ENCODE measurements at regions not wholly inside any gene's neighbourhood (a gene's known extent, or its start where the extent isn't known, plus 50 kb on each side); places are given as distances from the start of the nearest gene placed in this dataset.
"Not testable (repeated sequence)": the region's sequence is repeated elsewhere in the genome, so short reads cannot be mapped to it uniquely, and the experiment has no call there.

DNA sequence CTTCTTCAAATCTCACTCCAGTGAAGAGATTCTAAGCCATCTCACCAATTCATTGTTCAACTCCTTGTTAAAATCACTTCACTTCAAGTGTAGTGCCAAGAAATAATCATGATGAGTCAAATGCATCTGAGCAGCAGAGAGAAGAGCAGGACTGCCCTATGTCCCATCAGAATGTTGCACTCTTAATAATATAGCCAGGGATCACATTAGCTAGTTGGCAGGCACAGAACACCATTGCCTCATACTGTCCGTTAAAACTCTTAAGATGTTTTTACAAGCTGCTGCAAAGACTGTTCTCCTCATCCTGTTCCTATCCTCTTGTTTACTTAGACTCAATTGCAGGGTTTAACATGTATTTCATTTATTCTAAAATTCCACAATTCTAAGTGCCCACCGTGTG, 432.9 kb downstream of the PLPP3 start:
- no peak for DNase-seq

- no peak for DNase-seq
These were observed 433.8 kb downstream of the PLPP3 start for GRCh38 chr1:56145581-56145980.

DNA sequence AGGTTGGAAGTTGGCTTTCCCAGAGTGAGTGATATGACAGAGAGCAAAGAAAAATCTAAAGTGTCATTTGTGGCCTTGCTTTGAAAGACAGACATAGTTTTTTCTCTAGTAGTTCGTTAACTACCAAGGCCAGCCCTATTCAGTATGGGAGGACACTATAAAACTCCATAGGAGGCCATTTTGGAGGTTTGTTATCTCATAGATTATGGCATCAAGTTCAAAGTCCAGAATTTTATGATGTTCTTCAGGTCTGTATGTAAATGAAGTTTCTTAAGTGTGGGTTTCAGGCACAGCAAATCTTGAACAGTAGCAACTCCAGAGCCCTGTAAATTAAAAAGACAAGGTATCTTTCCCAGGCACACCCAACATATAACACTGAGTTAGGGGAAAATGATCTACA, 437.1 kb downstream of the PLPP3 start:
- no peak for DNase-seq

GRCh38 chr1:56139836-56140235, 439.5 kb downstream of the PLPP3 start:
- no peak for DNase-seq

DNA sequence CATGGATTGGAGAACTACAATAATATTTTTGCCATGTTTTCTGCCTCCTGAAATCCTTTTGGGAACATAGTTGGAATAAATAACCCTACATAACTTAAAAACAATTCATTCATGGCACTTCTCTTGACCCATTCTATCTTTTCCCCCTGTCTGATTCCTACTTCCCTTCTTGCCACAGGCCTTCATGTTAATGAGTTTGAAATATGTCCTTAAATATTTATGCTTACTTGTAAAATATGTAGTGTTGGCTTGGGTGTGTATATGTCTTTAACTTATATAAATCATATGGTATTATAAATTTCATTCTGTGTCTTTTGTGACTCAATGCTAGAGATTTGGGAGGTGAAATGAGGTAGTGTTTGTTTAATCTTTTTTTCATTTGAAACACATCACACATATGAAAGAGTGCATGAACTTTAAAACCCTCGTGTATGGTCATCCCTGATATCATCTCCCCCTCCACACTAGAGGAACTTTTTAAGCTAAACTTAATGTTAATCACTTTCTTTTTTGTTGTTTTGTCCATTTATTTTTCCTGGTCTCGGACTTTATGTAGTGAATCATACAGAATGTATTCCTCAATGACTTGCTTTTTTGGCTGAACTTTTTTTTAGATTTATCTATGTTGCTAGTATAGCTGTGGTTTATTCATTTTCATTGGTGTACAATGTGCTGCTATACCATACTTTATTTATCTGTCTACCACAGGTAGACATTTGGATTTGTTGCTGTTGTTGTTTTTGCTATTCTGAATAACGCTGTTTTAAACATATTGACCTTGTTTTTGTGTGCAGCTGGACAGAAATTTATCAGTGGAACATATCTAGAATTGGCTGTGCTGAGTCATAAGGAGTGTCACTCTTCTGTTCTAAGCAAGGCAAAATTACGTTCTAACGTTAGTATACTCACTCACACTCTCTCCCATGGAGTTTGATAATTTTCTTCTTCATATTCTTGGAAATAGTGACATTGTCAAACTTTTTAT, 441.6 kb downstream of the PLPP3 start:
- no peak for DNase-seq

DNA sequence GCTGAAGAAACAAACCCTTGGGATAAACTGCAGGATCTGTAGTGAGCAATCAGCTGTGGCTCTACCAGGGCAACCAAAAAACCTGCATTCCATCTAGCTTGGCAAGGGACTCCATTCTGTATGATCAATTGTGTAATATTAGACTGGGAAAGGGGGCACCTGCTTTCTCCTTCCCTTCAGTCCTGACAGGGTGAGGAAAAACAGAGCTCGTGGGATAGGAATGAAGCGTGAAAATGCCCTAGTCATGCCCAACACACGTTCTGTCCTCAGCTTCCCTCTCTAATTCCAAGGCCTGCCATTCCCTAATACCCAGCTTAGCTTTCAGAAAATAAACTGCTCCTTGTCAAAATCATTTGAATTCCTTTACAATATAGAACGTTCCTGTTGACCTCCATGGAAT, 442.3 kb downstream of the PLPP3 start:
- DNase-seq = no peak

GRCh38 chr1:56135864-56136147, 443.6 kb downstream of the PLPP3 start:
- DNase-seq = no peak

GRCh38 chr1:56135069-56135863, 444.1 kb downstream of the PLPP3 start:
- no peak for DNase-seq

DNA sequence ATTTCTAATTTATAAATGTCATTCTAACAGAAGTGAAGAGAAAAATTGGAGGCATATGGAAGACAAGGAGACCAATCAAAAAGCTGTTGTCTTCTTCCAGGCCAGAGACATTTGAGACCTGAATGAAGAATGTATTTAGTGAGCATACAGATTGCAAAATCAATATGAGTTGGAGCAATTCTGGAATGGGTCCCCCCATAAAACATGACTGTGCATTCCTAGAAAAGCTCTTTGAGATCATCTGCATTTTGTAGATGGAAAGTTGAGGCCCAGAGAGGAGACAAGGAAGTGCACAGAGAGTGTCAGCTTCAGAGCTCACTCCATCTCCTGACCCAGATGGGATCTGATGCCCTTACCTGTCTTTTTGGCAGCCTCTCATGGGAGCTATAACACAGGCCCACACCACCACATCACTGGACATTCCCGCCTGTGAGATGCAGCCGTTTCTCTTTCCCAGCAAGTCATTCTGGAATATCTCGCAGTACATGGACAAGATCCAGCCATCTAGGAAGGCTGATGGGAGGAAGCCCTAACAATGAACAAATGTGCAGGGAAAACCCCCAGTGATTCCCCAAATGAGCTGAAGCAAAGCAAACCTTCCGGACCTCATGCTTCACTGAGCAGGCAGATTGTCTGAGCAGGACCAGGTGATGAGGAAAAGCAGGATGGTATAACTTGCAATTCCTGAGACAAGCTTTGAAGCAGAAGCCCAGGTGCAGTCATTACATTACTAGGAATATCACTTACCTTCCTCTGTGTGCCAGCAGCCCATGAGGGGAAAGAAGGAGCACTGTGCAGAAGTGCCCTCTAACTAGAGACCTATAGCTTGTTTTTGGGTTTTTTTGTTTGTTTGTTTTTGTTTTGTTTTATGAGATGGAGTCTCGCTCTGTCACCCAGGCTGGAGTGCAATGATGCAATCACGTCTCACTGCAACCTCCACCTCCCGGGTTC, 445.6 kb downstream of the PLPP3 start:
- DNase-seq = no peak

DNA sequence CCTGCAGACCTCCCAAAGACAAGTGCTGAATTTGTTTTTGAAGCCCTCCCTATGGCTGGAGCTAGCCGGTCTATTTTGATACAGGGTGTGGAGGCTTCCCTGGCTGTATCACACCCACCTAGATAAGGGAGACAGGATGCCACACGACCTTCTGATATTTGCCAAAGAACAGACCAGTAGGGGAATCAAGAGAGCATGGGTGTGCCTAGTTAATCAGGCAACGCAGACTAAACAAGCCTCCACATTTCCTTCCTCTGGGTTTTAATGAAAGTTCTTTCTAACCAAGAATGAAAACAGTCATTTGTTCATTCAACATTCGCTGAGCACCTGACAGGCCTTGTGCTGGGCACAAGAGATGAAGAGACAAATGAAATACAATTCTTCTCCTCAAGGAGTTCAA, 446.8 kb downstream of the PLPP3 start:
- DNase-seq = no peak

DNA sequence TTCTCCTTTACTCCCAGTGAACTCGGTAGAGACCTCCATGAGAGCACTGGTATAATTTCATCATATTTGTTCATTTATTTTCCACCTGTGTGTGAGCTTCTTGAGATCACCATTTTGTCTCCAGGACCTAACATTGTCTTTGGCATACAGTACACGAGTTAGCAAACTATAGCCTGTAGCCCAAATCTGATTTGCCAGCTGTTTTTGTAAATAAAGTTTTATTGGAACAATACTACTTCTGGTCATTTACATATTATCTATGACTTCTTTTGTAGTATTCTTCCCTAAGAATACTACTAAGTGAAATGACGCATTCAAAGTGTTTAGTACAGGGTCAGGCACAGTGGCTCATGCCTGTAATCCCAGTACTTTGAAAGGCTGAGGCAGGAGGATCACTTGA, 449.5 kb downstream of the PLPP3 start:
- no peak for DNase-seq

DNA sequence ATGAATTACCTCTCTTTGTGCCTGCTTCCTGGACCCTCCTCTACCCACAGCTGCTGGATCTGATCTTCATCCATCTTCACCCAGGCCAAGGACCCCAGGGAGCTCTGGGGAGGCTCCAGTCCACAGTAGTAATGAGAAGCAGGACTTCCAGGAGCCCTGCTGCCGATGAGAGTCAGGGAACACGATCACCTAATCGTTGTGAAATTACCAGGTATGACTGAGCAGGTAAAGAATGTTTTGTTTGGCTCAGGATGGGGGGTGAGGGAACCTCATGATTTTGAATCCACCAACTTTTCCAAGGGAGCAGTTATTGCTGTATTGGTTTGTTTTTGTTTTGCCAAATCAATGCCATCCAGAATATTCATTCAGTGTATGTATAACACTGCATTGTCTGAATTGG, 454.0 kb downstream of the PLPP3 start:
- no peak for DNase-seq

DNA sequence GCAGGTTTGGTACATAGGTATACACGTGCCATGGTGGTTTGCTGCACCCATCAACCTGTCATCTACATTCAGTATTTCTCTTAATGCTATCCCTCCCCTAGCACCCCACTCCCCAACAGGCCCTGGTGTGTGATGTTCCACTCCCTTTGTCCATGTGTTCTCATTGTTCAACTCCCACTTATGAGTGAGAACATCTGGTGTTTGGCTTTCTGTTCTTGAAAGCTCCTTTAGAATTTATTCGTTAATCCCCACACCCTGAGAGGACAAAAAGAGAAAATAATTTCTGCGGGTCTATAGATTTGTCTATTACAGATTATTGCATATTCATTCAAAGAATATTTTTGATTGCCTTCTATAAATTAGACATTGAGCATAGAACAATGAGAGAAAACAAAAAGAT, 455.5 kb downstream of the PLPP3 start:
- no peak for DNase-seq

DNA sequence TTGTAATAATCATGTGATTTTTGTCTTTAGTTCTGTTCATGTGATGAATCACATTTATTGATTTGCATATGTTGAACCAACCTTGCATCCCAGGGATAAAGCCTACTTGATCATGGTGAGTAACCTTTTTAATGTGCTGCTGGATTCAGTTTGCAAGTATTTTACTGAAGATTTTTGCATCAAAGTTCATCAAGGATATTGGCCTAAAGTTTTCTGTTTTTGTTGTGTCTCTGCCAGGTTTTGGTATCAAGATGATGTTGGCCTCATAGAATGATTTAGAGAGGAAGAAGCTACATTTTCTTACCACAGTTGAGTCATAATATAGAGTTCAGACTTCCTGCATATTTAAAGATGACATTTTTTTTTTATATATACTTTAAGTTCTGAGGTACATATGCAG, 455.9 kb downstream of the PLPP3 start:
- no peak for DNase-seq

- DNase-seq = no peak
These were observed 459.3 kb downstream of the PLPP3 start for GRCh38 chr1:56120021-56120420.

DNA sequence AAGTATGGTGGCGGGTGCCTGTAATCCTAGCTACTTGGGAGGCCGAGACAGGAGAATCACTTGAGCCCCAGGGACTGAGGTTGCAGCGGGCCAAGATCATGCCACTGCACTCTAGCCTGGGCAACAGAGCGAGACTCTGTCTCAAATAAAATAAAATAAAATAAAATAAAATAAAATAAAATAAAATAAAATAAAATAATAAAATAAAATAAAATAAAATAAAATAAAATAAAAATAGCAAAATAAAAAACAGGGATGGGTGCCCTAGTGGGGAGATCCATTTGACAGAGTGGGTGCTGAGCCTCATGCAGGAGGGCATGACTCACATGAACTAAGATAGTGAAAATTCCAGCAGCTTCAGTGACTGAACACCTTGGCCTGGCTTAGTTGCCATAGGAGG, 460.7 kb downstream of the PLPP3 start:
- not testable (repeated sequence) for DNase-seq

DNA sequence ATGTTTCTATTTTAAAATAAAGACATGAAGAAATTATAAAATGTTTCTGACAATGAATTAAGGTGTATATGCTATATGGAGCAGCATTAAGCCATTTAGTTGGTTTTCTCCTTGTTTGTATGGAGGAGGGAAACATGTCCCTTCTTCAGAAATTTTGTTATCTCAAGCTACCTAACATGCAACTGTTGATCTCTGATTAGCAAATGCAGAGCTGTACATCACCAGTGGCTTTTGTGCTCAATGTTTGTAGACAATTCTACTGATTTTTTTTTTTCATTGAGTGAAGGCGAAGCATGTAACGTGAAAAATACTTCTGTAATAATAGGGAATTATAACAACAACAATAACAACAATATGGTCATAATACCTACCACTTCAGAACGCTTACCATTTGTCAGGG, 463.7 kb downstream of the PLPP3 start:
- no peak for DNase-seq

- DNase-seq = no peak
These were observed 465.7 kb downstream of the PLPP3 start for GRCh38 chr1:56113679-56114078.

- DNase-seq = no peak
These were observed 472.1 kb downstream of the PLPP3 start for GRCh38 chr1:56107275-56107638.

DNA sequence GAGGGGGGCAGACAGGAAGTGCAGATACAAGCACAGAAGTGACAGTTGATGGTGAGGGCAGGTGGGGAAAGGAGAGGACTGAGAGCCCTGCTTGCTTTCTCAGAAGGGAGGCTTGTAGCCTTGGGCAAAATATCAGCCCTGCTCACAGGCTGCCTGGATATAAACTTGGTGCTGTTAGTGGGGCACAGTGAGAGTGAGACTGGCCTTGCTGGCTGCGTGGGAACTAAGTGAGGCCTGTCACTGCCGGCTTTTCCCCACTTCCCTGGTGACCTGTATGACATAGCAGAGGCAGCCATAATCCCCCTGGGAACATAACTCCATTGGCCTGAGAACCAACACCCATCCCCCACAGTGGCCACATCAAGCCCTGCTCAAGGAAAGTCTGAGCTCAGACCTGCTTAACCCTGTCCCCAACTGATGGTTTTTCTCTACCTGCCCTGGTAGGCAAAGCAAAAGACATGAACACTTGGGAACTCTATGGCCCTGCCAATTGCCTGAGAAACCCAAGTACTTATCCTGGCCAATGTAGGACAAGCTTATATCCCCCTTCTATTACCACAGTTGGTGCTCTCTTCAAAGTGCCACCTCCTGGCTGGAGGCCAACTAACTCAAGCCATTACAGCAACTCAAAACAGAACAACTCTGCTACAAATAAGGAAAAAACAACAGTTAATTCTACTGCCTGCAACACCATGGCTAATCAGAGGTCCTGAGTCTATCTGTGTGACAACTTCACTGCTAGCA, 472.7 kb downstream of the PLPP3 start:
- DNase-seq = no peak

DNA sequence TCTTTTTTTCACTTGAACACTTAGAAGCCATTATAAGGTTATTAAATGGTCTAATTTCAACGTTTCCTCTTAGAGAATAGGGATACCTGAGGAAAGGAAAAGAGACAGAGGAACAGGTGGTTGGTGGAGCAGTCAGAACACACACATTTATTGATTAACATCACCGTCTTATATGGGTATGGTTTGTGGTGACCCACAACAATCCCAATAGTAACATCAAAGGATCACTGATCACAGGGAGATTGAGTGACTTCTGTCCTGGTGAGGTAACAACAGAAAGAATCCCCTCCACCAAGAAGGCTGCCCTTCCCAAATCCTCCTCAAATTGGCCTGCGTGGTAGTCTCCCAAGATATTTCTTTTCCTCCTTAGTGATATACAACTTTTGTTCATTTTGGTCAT, 474.0 kb downstream of the PLPP3 start:
- no peak for DNase-seq

- no peak for DNase-seq
These were observed 479.5 kb downstream of the PLPP3 start for GRCh38 chr1:56099766-56100265.
